Kidney (tissue), 13 donors: ENCODE measurements at regions not wholly inside any gene's neighbourhood (a gene's known extent, or its start where the extent isn't known, plus 50 kb on each side); places are given as distances from the start of the nearest gene placed in this dataset.

ENCODE experiments used
- DNase-seq, 5 donors: peaks; one replicate each; pipeline ENCODE4 v3.0.0-alpha.2; 2013 to 2020
- FAIRE-seq: peaks from 2 replicates; lab custom pipeline; 2012; peaks lifted over from hg19 to GRCh38; lab: Jason Lieb, UNC
- H3K27ac ChIP-seq, 2 donors: one replicate each; pipeline ENCODE4 v1.7.0; 2013; ENCODE audit warnings: low read depth in 2 of 2, low read length in 2 of 2, inconsistent platforms in 1 of 2
- H3K27me3 ChIP-seq: one replicate; pipeline ENCODE4 v1.7.1; 2013; ENCODE audit warnings: low read length, inconsistent platforms; ENCODE audit not compliant: control insufficient read depth, insufficient read depth
- H3K36me3 ChIP-seq, 3 donors: one replicate each; pipeline versions ENCODE4 v1.7.0 to v1.7.1; 2013; ENCODE audit warnings: low read length in 3 of 3, control low read depth in 1 of 3, inconsistent platforms in 1 of 3; ENCODE audit not compliant: insufficient read depth in 3 of 3, control insufficient read depth in 2 of 3
- H3K4me1 ChIP-seq, 3 donors: one replicate each; pipeline versions ENCODE4 v1.7.0 to v1.7.1; 2013; ENCODE audit warnings: low read length in 3 of 3, inconsistent platforms in 1 of 3, low read depth in 1 of 3; ENCODE audit not compliant: control insufficient read depth in 2 of 3, insufficient read depth in 2 of 3
- H3K4me3 ChIP-seq, 3 donors: one replicate each; pipeline versions ENCODE4 v1.7.0 to v1.8.1; 2013; ENCODE audit warnings: low read length in 3 of 3, control low read depth in 1 of 3, inconsistent platforms in 1 of 3
- H3K9ac ChIP-seq, 3 donors: one replicate each; pipeline versions ENCODE4 v1.7.0 to v1.7.1; 2013; ENCODE audit warnings: low read length in 3 of 3, control low read depth in 1 of 3, inconsistent platforms in 1 of 3
- H3K9me3 ChIP-seq, 3 donors: one replicate each; pipeline versions ENCODE4 v1.7.0 to v1.7.1; 2013; ENCODE audit warnings: low read length in 3 of 3, control low read depth in 1 of 3, inconsistent platforms in 1 of 3; ENCODE audit not compliant: control insufficient read depth in 2 of 3, insufficient read depth in 1 of 3
- intact Hi-C: fragments of 100-400 bp; cut with DNase I; formaldehyde crosslinking; loops from one replicate; pipeline ENCODE4 v1.11.1; 2022
- TF ChIP-seq, protein P1 (sequence below): IDR thresholded peaks from 3 replicates; pipeline ENCODE4 v1.5.1; 2012; ENCODE audit warnings: mild to moderate bottlenecking, moderate library complexity, borderline replicate concordance; ENCODE audit not compliant: insufficient read depth; ENCODE audit errors: extremely low read depth
- donor health status: control.
- donor health status: control.
- donor health status: control.
- donor health status: control.
- donor health status: control.
- donor health status: DM: yes; HTN: yes; CAD: no.
- donor health status: Normal renal cell carcinoma (clear cell type).

DNA sequence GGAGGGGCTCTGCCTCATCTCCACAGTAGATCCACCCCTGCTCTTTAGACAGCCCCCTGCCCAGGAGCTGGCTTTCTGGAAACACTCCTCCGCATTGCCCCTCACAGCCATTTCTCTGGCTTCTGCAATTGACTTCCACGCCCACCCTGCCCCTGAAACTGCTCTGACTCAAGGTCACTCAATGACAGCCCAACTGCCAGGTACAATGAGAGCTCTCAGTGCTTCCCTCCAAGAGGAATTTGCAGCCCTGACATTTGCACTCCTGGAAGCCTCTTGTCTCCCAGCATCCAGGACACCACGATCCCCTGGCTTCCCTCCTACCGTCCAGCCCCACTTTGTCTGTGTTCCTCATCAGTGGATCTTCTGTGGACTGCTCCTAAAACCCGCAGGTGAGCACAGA lies 421.5 kb downstream of the SOX9 start:
- no peaks in the 10 kb centered on the region for H3K36me3 ChIP-seq
- no peak for DNase-seq
- no peak overlapping the region for H3K4me3 ChIP-seq
- no peaks in the 10 kb centered on the region for H3K27me3 ChIP-seq
- intact Hi-C loops, result no loop called here
- no peaks in the 10 kb centered on the region for H3K9me3 ChIP-seq
- H3K4me1 ChIP-seq, result peaks cover 0 to 3% (median 2%) of the 10 kb centered on the region in 3 donors
- no peak for FAIRE-seq
- H3K27ac ChIP-seq, result no peak overlapping the region
- no peak overlapping the region for H3K9ac ChIP-seq
- TF ChIP-seq, protein P1, sequence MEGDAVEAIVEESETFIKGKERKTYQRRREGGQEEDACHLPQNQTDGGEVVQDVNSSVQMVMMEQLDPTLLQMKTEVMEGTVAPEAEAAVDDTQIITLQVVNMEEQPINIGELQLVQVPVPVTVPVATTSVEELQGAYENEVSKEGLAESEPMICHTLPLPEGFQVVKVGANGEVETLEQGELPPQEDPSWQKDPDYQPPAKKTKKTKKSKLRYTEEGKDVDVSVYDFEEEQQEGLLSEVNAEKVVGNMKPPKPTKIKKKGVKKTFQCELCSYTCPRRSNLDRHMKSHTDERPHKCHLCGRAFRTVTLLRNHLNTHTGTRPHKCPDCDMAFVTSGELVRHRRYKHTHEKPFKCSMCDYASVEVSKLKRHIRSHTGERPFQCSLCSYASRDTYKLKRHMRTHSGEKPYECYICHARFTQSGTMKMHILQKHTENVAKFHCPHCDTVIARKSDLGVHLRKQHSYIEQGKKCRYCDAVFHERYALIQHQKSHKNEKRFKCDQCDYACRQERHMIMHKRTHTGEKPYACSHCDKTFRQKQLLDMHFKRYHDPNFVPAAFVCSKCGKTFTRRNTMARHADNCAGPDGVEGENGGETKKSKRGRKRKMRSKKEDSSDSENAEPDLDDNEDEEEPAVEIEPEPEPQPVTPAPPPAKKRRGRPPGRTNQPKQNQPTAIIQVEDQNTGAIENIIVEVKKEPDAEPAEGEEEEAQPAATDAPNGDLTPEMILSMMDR, result no peak

DNA sequence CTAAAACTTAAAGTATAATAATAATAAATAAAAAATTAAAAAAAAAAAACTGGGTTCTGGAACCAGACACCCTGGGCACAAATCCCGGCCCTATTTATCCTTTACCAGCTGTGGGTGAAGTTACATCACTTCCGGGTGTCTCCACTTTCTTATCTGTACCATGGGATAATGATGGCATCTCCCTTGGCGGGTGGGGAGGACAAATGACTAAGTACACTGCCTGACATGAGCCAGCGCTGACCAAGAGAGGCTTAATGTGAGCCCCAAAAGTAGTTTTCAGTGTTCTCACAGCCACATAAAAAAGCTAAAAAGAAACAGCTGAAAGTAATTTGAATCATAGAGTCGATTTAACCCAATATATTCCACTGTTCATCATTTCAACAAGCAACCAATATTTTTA lies 424.9 kb downstream of the SOX9 start:
- TF ChIP-seq, protein P1, result no peak
- no peak for DNase-seq
- no peaks in the 10 kb centered on the region for H3K9me3 ChIP-seq
- no peak overlapping the region for H3K4me3 ChIP-seq
- H3K36me3 ChIP-seq, result no peaks in the 10 kb centered on the region
- H3K9ac ChIP-seq, result no peak overlapping the region
- H3K27me3 ChIP-seq, result no peaks in the 10 kb centered on the region
- H3K27ac ChIP-seq, result no peak overlapping the region
- intact Hi-C loops, result no loop called here
- no peak for FAIRE-seq
- no peaks in the 10 kb centered on the region for H3K4me1 ChIP-seq

DNA sequence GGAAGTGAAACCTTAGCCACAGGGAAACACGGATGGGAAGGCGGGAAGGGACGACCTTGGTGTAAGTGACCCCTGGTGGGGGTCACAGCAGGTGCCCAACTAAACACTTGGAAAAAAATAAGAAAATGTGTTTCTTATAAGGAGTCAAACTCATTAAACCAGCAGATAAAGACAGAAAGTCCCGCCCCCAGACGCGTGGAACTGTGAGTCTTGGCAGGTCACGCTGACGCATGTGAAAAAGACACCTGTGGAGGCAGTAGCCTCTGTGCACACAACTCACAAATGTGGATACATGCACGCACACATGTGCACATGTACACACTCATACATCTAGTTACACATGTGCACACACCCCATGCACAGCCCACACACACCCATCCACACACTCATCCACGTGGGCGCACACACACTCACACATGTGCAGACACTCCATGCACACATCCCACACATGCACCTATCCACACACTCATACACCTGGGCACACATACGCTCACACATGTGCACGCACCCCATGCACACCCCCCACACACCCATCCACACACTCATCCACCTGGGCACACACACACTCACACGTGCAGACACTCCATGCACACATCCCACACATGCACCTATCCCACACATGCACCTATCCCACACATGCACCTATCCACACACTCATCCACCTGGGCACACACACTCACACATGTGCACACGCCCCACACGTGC lies 432.4 kb downstream of the SOX9 start:
- no peaks in the 10 kb centered on the region for H3K27me3 ChIP-seq
- no peaks in the 10 kb centered on the region for H3K36me3 ChIP-seq
- no peak overlapping the region for H3K9ac ChIP-seq
- FAIRE-seq (no peak), DNase-seq (no peak)
- TF ChIP-seq, protein P1, result no peak
- no peak overlapping the region for H3K4me3 ChIP-seq
- no peaks in the 10 kb centered on the region for H3K9me3 ChIP-seq
- no peaks in the 10 kb centered on the region for H3K4me1 ChIP-seq
- no peak overlapping the region for H3K27ac ChIP-seq
- intact Hi-C loops, result no loop called here

DNA sequence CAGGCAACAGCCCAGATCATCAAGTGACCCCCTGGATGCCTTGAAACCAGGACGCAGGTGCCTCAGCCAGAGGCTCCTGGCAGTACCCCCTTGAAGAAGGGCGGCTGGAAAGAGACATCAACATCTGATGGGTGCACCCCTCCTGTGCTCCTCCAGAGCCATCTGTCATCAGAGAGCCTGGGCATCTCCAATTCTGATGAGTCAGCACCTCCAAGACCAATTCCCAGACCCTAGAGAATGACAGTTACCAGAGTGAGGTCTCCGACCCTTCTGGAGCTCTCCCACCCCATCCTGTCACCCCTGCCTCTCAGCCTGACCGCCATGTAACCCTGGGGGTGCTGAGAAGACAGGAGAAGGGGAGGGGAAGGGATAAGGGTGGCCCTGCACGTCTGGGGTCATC lies 433.7 kb downstream of the SOX9 start:
- H3K27ac ChIP-seq, result no peak overlapping the region
- H3K27me3 ChIP-seq, result no peaks in the 10 kb centered on the region
- no peaks in the 10 kb centered on the region for H3K4me1 ChIP-seq
- intact Hi-C loops, result no loop called here
- no peaks in the 10 kb centered on the region for H3K9me3 ChIP-seq
- TF ChIP-seq, protein P1, result no peak
- DNase-seq (no peak), FAIRE-seq (no peak)
- no peak overlapping the region for H3K4me3 ChIP-seq
- no peaks in the 10 kb centered on the region for H3K36me3 ChIP-seq
- H3K9ac ChIP-seq, result no peak overlapping the region
